Progenitor cell of endocrine pancreas (in vitro differentiated cells): ENCODE measurements at regions not wholly inside any gene's neighbourhood (a gene's known extent, or its start where the extent isn't known, plus 50 kb on each side); places are given as distances from the start of the nearest gene placed in this dataset.

ENCODE experiments used
- DNase-seq: peaks from one replicate; pipeline ENCODE4 v3.0.0; 2021; ENCODE audit warnings: low spot score; ENCODE audit not compliant: unreplicated experiment
- H3K27ac Mint-ChIP-seq: 2 replicates; pipeline ENCODE4 v1.8.0; 2021; ENCODE audit warnings: mild to moderate bottlenecking, moderate library complexity, mixed read lengths
- H3K27me3 Mint-ChIP-seq: 2 replicates; pipeline ENCODE4 v1.8.0; 2021; ENCODE audit warnings: mixed read lengths
- H3K36me3 Mint-ChIP-seq: 2 replicates; pipeline ENCODE4 v1.8.0; 2022; ENCODE audit warnings: mixed read lengths; ENCODE audit not compliant: insufficient read depth
- H3K4me1 Mint-ChIP-seq: 2 replicates; pipeline ENCODE4 v1.8.0; 2021; ENCODE audit warnings: low read depth, mixed read lengths
- H3K4me3 Mint-ChIP-seq: 2 replicates; pipeline ENCODE4 v1.8.0; 2021; ENCODE audit warnings: low read depth, mild to moderate bottlenecking, moderate library complexity, mixed read lengths
- H3K9me3 Mint-ChIP-seq: 2 replicates; pipeline ENCODE4 v1.8.0; 2021; ENCODE audit warnings: low read depth, mixed read lengths
- TF ChIP-seq, protein P1 (sequence below): fragments of 200-600 bp; sonication (generic); IDR thresholded peaks from one replicate; pipeline ENCODE4 v1.5.0; 2021; ENCODE audit warnings: antibody characterized with exemption, mild to moderate bottlenecking; ENCODE audit not compliant: unreplicated experiment

DNA sequence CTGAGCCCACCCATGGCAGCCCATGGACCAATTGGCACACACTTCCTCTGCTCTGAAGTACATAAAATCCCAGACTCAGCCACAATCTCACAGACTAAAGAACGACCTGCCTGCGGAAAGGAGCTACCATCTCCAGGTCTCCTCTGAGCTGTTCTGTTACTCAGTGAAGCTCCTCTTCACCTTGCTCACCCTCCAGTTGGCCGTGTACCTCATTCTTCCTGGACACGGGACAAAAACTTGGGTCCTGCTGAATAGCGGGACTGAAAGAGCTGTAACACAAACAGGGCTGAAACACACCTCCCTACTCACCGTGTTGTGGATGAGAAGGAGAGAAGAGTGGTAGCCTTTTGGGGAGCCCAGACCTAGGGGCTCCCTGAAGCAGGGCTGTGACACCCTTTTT, 128.7 kb downstream of the GAS1 start:
- no peak for DNase-seq
- Mint-ChIP-seq H3K9me3 (no peaks in the 10 kb centered on the region), H3K4me3 (no peak overlapping the region), H3K36me3 (no peaks in the 10 kb centered on the region), H3K4me1 (no peaks in the 10 kb centered on the region), H3K27ac (no peak overlapping the region), H3K27me3 (peaks cover 8% of the 10 kb centered on the region)
- TF ChIP-seq, protein P1, sequence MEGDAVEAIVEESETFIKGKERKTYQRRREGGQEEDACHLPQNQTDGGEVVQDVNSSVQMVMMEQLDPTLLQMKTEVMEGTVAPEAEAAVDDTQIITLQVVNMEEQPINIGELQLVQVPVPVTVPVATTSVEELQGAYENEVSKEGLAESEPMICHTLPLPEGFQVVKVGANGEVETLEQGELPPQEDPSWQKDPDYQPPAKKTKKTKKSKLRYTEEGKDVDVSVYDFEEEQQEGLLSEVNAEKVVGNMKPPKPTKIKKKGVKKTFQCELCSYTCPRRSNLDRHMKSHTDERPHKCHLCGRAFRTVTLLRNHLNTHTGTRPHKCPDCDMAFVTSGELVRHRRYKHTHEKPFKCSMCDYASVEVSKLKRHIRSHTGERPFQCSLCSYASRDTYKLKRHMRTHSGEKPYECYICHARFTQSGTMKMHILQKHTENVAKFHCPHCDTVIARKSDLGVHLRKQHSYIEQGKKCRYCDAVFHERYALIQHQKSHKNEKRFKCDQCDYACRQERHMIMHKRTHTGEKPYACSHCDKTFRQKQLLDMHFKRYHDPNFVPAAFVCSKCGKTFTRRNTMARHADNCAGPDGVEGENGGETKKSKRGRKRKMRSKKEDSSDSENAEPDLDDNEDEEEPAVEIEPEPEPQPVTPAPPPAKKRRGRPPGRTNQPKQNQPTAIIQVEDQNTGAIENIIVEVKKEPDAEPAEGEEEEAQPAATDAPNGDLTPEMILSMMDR, result no peak

DNA sequence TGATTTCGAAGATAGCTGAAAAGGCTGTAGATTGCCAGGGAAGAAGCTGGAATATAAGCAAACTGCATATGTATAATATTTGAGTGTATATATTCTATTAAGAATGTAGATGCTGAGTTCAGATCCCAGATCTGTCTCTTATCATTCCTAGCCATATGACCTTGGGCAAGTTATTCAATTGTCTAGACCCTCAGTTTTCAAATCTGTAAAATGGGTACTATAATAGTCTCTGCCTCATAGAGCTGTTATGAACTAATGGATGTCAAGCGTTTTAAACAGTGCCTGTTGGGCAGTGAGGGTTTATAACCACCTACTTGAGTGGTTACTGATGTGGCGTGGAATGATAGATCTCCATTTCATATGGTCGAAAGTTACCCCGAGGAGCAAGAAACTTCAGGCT, 130.4 kb downstream of the GAS1 start:
- DNase-seq, result no peak
- H3K4me1 Mint-ChIP-seq, result no peaks in the 10 kb centered on the region
- H3K27ac Mint-ChIP-seq, result no peak overlapping the region
- peaks cover 11% of the 10 kb centered on the region for H3K27me3 Mint-ChIP-seq
- TF ChIP-seq, protein P1, result no peak
- H3K36me3 Mint-ChIP-seq, result no peaks in the 10 kb centered on the region
- no peak overlapping the region for H3K4me3 Mint-ChIP-seq
- H3K9me3 Mint-ChIP-seq, result no peaks in the 10 kb centered on the region

DNA sequence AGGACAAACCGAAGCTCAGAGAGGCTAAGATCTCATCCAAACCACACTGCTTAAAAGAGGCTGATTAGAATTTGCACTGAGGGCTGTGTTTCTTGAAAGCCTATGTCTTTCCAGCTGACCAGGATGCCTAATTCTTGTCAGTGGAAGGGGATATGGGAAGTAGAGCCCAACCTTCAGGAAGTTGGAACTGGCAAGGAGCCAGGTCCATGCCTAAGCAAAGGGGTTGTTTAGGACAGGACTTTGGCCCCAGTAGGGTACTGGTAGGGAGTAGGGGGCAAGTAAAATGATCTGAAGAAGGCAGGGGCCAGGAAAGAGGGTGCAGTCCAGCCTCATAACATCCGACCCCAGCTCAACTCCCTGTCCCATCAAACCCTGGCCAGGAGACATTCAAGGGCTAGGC, 130.9 kb downstream of the GAS1 start:
- Mint-ChIP-seq H3K9me3 (no peaks in the 10 kb centered on the region), H3K36me3 (no peaks in the 10 kb centered on the region), H3K27me3 (peaks cover 11% of the 10 kb centered on the region), H3K4me1 (no peaks in the 10 kb centered on the region), H3K27ac (no peak overlapping the region), H3K4me3 (no peak overlapping the region)
- no peak for DNase-seq
- TF ChIP-seq, protein P1, result no peak

DNA sequence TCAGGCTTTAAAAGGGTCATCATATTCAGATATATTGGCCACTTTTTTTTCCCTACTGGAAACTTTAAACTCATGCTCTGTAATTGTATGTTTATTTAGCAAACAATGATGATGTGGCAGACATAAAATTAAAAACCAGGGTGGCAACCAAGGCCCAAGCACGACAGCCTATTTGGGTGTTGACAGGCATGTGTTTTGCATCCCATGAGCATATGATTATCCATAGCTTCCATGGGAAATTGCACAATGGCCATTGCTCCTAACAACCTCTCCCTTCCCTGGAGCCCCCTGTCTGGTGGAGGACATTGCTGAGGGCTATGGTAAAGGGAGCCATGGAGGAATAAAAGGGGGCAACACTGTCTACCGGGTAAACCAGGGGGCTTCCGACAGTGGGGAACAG, 134.7 kb downstream of the GAS1 start:
- H3K9me3 Mint-ChIP-seq, result no peaks in the 10 kb centered on the region

DNA sequence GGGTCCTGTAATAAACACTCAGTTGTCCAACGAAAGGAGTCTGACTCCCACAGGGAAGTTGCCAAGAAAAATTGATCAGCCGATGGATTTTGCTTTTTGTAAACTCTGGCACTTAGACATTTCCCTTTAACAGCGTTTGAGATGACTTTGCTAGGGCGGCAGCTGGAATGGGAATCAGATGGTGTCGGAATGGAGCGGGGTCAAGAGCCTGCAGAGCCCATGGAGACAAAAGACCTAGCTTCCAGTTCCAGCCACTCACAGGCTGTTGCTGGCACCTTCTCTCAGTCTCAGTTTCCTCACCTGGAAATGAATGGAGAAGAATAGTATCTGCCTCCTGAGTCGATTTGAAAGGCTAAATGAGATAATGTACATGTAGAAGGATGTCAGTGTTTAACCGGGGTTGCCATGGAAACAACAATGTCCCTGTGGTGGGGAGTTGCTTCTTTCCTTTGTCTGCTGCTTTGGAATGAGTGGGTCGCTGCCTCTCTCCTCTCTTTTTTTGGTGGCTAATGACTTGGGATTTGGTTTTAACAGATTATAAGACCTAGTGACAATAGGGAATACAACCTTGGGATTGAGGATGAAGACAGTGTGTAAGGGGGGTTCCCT, 137.4 kb downstream of the GAS1 start:
- TF ChIP-seq, protein P1, result no peak
- no peak overlapping the region for H3K27ac Mint-ChIP-seq
- peaks cover 20% of the 10 kb centered on the region for H3K27me3 Mint-ChIP-seq
- no peaks in the 10 kb centered on the region for H3K9me3 Mint-ChIP-seq
- no peaks in the 10 kb centered on the region for H3K36me3 Mint-ChIP-seq
- no peak overlapping the region for H3K4me3 Mint-ChIP-seq
- H3K4me1 Mint-ChIP-seq, result no peaks in the 10 kb centered on the region
- no peak for DNase-seq

More for the DNA sequence above, 134.7 kb downstream of the GAS1 start:
- TF ChIP-seq, protein P1, result no peak
- H3K27me3 Mint-ChIP-seq, result peaks cover 16% of the 10 kb centered on the region
- no peak overlapping the region for H3K27ac Mint-ChIP-seq
- H3K36me3 Mint-ChIP-seq, result no peaks in the 10 kb centered on the region
- no peak for DNase-seq
- H3K4me1 Mint-ChIP-seq, result no peaks in the 10 kb centered on the region
- no peak overlapping the region for H3K4me3 Mint-ChIP-seq
